C4-2B (cell line): ENCODE measurements at regions not wholly inside any gene's neighbourhood (a gene's known extent, or its start where the extent isn't known, plus 50 kb on each side); places are given as distances from the start of the nearest gene placed in this dataset.

ENCODE experiments used
- CTCF ChIP-seq: fragments of 450-650 bp; conservative IDR thresholded peaks from 2 replicates; pipeline ENCODE4 v1.5.1; 2017; ENCODE audit warnings: mild to moderate bottlenecking
- ZFX ChIP-seq: fragments of 450-650 bp; IDR thresholded peaks from 2 replicates; pipeline ENCODE4 v1.6.1; 2017

- TF ChIP-seq CTCF (no peak), ZFX (no peak)
Observed at GRCh38 chr14:83828406-83828805, 1701.5 kb upstream of the FLRT2 start.
